Left lung (tissue), 4 donors: ENCODE measurements at regions not wholly inside any gene's neighbourhood (a gene's known extent, or its start where the extent isn't known, plus 50 kb on each side); places are given as distances from the start of the nearest gene placed in this dataset.

Experiments used
- ATAC-seq: fragments of 200-7000 bp; cut with Tn5 transposase; one replicate; pipeline ENCODE4 v1.9.1; 2020; ENCODE audit warnings: moderate library complexity
- DNase-seq, 4 donors: peaks; one replicate each; pipeline ENCODE4 v3.0.0-alpha.2; 2013 to 2020
- H3K27ac ChIP-seq, 2 donors: fragments of 200-600 bp; sonication (generic) in 1 of 2; one replicate each; pipeline versions ENCODE4 v1.5.0 to v1.8.0; 2020 to 2021
- H3K27me3 ChIP-seq, 2 donors: fragments of 200-600 bp; sonication (generic) in 1 of 2; one replicate each; pipeline versions ENCODE4 v1.5.0 to v1.8.0; 2020 to 2021
- H3K36me3 ChIP-seq, 2 donors: fragments of 200-600 bp; sonication (generic) in 1 of 2; one replicate each; pipeline versions ENCODE4 v1.5.0 to v1.8.0; 2020 to 2021
- H3K4me1 ChIP-seq, 2 donors: fragments of 200-600 bp; one replicate each; pipeline ENCODE4 v1.8.0; 2021
- H3K4me3 ChIP-seq, 2 donors: fragments of 200-600 bp; sonication (generic) in 1 of 2; one replicate each; pipeline versions ENCODE4 v1.5.0 to v1.8.0; 2020 to 2021; ENCODE audit warnings: mild to moderate bottlenecking in 1 of 2
- H3K9me3 ChIP-seq, 2 donors: fragments of 200-600 bp; sonication (generic) in 1 of 2; one replicate each; pipeline versions ENCODE4 v1.5.0 to v1.8.0; 2020 to 2021
- intact Hi-C, 2 donors: fragments of 100-400 bp; cut with DNase I; formaldehyde crosslinking; loops; one replicate each; pipeline versions ENCODE4 v1.11.2 to v1.14.2; 2022
- TF ChIP-seq, protein P1 (sequence below), 2 donors: fragments of 200-600 bp; sonication (generic) in 1 of 2; IDR thresholded peaks; one replicate each; pipeline versions ENCODE4 v1.5.0 to v1.8.0; 2021; ENCODE audit warnings: antibody characterized with exemption in 2 of 2
- donor health status: DM: no; HTN: yes; CAD: no.
- donor health status: DM: no; HTN: no; CAD: no.

- intact Hi-C loops, result no loop called here
- DNase-seq, result no peak
These were observed 530.2 kb upstream of the MAN1A1 start for GRCh38 chr6:119879731-119880130.

DNA sequence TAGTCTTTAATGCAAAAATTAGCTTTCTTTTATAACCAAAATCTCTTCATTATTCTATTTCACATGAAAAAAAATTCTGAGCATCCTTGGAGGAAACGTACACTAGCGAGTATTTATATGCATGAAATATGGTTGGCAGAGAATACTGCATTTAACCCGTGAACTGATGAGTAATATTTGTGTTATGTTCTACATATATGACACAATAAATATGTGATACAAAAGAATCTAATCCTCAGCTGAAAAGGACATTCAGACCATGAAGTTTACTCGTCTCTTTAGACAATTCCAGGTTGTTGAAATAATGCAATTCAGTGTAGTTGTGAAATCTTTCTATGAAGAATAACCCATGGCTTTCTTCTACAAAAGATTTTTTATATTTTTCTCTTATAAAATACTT, 524.8 kb upstream of the MAN1A1 start:
- Histone ChIP-seq H3K4me3 (no peak overlapping the region), H3K36me3 (no peaks in the 10 kb centered on the region), H3K27ac (no peak overlapping the region), H3K4me1 (no peaks in the 10 kb centered on the region), H3K27me3 (no peaks in the 10 kb centered on the region), H3K9me3 (no peaks in the 10 kb centered on the region)
- ATAC-seq, result no peak
- DNase-seq, result no peak
- intact Hi-C loops, result no loop called here
- TF ChIP-seq, protein P1, sequence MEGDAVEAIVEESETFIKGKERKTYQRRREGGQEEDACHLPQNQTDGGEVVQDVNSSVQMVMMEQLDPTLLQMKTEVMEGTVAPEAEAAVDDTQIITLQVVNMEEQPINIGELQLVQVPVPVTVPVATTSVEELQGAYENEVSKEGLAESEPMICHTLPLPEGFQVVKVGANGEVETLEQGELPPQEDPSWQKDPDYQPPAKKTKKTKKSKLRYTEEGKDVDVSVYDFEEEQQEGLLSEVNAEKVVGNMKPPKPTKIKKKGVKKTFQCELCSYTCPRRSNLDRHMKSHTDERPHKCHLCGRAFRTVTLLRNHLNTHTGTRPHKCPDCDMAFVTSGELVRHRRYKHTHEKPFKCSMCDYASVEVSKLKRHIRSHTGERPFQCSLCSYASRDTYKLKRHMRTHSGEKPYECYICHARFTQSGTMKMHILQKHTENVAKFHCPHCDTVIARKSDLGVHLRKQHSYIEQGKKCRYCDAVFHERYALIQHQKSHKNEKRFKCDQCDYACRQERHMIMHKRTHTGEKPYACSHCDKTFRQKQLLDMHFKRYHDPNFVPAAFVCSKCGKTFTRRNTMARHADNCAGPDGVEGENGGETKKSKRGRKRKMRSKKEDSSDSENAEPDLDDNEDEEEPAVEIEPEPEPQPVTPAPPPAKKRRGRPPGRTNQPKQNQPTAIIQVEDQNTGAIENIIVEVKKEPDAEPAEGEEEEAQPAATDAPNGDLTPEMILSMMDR (IDR thresholded peaks at IDR 0.05), result no peak

More at GRCh38 chr6:119879731-119880130, 530.2 kb upstream of the MAN1A1 start:
- H3K4me1 ChIP-seq, result no peaks in the 10 kb centered on the region
- H3K9me3 ChIP-seq, result no peaks in the 10 kb centered on the region
- TF ChIP-seq, protein P1 (IDR thresholded peaks at IDR 0.05), result no peak
- no peaks in the 10 kb centered on the region for H3K27me3 ChIP-seq
- no peak overlapping the region for H3K4me3 ChIP-seq
- no peak overlapping the region for H3K27ac ChIP-seq
- no peaks in the 10 kb centered on the region for H3K36me3 ChIP-seq
- no peak for ATAC-seq

- DNase-seq (no peak), ATAC-seq (no peak)
- intact Hi-C loops, result no loop called here
- no peak overlapping the region for H3K4me3 ChIP-seq
- TF ChIP-seq, protein P1 (IDR thresholded peaks at IDR 0.05), result no peak
- H3K4me1 ChIP-seq, result no peaks in the 10 kb centered on the region
- H3K27me3 ChIP-seq, result no peaks in the 10 kb centered on the region
- no peak overlapping the region for H3K27ac ChIP-seq
- no peaks in the 10 kb centered on the region for H3K9me3 ChIP-seq
- H3K36me3 ChIP-seq, result no peaks in the 10 kb centered on the region
These were observed 523.5 kb upstream of the MAN1A1 start for GRCh38 chr6:119873107-119873506.

DNA sequence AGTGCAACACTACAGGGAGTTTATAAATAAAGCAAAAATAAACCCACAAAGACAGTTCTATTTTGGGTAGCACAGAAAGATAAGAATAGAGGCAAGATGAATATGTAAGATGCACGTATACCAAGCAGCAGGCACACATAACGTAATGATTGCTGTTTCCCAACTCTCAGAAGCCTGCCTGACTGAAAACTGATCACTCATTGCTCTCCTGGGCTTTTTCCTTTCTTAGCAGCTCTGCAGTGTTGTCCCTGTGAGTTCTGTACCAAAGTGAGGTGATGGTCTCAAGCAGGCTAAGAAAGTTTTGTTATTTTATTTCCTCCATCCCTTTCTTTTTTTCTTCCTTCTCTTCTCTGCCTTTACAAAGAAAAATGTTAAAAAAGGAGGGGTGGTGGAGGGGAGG, 522.0 kb upstream of the MAN1A1 start:
- no peak for ATAC-seq

GRCh38 chr6:119865466-119866350, 516.1 kb upstream of the MAN1A1 start:
- intact Hi-C loops, result no loop called here
- peak; percentile 75 for ATAC-seq
- Histone ChIP-seq H3K9me3 (peaks cover 0 to 17% of the 10 kb centered on the region in 2 donors), H3K4me1 (no peaks in the 10 kb centered on the region), H3K36me3 (no peaks in the 10 kb centered on the region), H3K27ac (no peak overlapping the region), H3K4me3 (no peak overlapping the region), H3K27me3 (no peaks in the 10 kb centered on the region)
- TF ChIP-seq, protein P1 (IDR thresholded peaks at IDR 0.05), result no peak
- DNase-seq, result no peak

More for the DNA sequence above, 522.0 kb upstream of the MAN1A1 start:
- Histone ChIP-seq H3K27ac (no peak overlapping the region), H3K27me3 (no peaks in the 10 kb centered on the region), H3K9me3 (peaks cover 0 to 7% of the 10 kb centered on the region in 2 donors), H3K36me3 (no peaks in the 10 kb centered on the region), H3K4me3 (no peak overlapping the region), H3K4me1 (no peaks in the 10 kb centered on the region)
- intact Hi-C loops, result no loop called here
- no peak for DNase-seq
- TF ChIP-seq, protein P1 (IDR thresholded peaks at IDR 0.05), result no peak
